NCI-H1105 (cell line): ENCODE measurements at regions not wholly inside any gene's neighbourhood (a gene's known extent, or its start where the extent isn't known, plus 50 kb on each side); places are given as distances from the start of the nearest gene placed in this dataset.
"Not testable (repeated sequence)": the region's sequence is repeated elsewhere in the genome, so short reads cannot be mapped to it uniquely, and the experiment has no call there.

Experiments
- DNase-seq: peaks from one replicate; lab custom pipeline; 2025; lab: John Stamatoyannopoulos, UW

DNA sequence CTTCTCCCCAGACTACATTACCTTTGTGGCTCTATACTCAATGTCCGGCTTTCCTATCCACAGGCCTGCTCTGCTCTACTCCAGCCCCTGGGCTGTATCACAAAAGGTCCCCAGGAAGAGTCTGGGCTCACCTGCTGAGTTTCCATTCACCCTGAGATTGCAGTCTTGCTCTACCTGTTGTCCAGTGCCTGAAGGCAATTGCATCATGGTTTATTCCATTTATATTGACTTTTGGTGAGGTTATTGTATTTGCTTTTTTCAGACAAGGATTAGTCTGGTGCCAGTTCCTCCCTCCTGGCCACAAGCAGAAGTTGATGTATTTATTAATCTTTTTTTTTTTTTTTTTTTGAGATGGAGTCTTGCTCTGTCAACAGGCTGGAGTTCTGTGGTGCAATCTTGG lies 273.1 kb downstream of the XPNPEP1 start:
- DNase-seq = no peak

GRCh38 chr10:109647627-109648026 lies 275.7 kb downstream of the XPNPEP1 start:
- no peak for DNase-seq

DNA sequence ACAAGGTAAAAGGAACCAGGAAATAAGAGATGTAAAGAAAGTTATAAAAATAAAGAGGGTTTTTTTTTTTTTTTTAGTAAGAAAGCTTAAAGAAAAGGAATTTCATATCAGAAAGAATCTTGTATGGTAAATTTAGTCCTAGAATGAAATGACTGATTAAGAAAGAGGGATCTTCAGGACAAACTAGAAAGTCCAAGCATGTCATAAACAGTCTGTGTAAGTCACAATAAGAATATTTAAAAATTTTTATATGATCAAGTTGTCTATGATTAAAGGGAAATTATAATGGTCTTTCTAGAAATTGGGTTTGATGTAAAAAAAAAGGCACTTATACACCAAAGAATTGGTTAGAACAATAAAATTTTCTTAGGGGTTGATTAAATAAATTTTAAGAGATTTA lies 289.5 kb downstream of the XPNPEP1 start:
- DNase-seq = no peak

DNA sequence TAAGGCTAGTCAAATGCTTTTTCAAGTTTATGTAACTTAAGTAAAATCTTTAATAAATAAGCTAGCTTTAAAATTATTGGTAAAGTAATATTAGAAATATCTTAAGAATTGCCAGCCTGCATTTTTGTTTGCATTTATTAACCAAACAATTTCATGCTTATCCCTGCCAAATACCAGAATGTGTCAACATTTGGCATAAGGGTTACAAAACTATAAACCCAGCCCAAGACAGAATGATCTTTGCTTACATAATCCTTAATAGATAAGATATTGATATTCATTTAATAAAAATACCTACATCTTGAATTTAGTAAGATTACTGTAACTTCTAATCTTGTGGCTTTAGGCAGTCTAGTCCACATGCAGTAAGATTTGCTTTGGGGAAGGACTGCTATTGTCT lies 290.3 kb downstream of the XPNPEP1 start:
- DNase-seq = not testable (repeated sequence)

DNA sequence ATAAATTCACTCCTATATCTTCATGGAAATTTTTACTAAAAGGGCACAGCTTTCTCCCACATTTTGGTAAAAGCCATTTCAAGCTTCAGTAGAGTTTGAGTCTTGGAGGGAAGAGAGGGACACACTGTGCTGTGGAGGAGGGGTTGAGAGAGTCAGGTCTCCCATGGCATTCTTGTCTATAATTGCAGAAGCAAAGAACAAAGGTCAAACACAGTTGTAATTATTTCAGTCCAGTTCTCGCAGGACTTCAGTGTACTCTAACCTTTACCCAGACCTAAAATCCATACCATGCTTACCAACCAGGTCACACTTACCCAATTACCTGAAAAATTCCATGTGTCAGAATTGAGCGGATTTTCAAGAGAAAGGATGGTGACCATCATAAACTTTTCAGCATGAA lies 298.4 kb downstream of the XPNPEP1 start:
- no peak for DNase-seq

GRCh38 chr10:109622566-109622965 lies 300.7 kb downstream of the XPNPEP1 start:
- DNase-seq = no peak

- DNase-seq = no peak
These were observed 302.9 kb downstream of the XPNPEP1 start for GRCh38 chr10:109620396-109620795.

GRCh38 chr10:109619914-109620313 lies 303.4 kb downstream of the XPNPEP1 start:
- no peak for DNase-seq

DNA sequence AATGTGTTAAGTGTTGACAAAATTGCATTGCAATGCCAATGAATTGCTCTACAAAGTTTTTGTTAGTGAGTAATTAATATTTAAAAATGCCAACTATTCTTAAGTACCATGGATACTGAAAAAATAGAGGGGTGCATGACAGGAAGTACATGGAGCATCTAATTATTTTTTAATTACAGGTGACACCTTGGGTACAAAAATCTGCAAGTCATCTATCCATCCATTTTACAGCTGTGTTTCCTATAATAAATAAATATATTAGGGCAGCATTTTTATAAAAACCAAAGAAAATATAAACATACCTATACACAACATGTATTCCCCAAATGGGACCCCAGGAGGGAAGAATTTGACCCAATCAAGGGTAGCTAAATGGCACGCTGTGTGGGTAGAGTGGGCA lies 304.6 kb downstream of the XPNPEP1 start:
- no peak for DNase-seq

DNA sequence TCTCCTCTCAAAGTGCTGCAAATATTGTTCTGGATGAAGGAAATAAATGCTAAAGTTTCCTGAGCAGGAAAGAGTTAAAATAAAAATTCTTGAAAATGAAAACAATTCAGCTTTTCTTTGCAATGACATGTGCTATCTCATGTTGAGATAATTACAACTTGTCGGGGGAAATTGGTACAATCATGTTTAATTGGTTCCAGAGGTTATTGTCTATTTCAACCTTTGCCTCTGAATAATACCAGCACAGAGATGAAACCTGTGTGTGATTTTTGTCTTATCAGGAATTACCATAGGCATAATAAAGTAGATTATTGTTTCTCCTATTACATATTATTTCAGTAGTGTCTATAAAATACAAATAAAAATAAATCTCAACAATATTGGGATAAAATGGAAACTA lies 305.0 kb downstream of the XPNPEP1 start:
- DNase-seq = no peak

GRCh38 chr10:109616359-109616980 lies 306.8 kb downstream of the XPNPEP1 start:
- DNase-seq = no peak

GRCh38 chr10:109595356-109595755 lies 328.0 kb downstream of the XPNPEP1 start:
- DNase-seq = not testable (repeated sequence)

DNA sequence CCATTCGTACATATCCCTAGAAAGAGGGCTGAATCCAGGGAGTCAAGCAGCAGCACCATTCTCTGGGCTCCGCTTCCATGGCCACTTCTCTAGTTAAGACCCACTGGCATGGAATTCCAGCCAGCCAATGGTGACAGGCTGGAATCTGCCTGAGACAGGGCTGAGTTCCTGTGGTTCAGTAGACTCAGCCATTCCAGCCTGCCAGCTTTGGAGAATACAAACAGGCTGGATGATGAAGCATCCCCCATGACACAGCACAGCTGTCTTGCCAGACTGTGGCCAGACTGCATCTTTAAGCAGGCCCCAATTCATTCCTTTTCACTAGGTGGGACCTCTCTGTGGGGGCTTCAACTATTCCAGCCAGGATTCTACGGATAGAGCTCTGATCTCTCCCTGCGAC lies 329.6 kb downstream of the XPNPEP1 start:
- DNase-seq = no peak

- no peak for DNase-seq
These were observed 330.9 kb downstream of the XPNPEP1 start for GRCh38 chr10:109592391-109592790.

GRCh38 chr10:109591601-109592000 lies 331.7 kb downstream of the XPNPEP1 start:
- DNase-seq = no peak

DNA sequence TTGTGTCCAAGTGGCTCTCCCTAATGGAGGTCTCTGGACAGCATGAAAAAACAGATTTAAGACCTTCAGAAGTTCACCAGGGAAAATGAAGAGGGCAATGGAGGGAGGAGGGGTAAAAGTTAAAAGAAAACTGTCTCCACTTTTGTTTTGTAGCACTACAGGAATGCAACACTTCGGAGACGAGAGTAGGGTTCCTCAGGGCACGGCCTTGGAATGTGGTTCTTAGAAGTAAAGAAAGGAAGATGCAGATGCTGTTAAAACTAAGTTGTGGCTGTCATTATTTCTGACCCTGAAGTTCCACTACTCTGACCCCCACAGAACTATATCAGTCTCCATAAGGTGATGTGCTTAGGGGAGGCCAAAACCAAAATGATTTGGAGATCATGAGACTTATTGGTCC lies 335.1 kb downstream of the XPNPEP1 start:
- DNase-seq = no peak

- peak; percentile 87 for DNase-seq
These were observed 335.9 kb downstream of the XPNPEP1 start for GRCh38 chr10:109587366-109587765.

- DNase-seq = no peak
These were observed 366.9 kb downstream of the XPNPEP1 start for GRCh38 chr10:109556399-109556798.

GRCh38 chr10:109542050-109542603 lies 381.2 kb downstream of the XPNPEP1 start:
- DNase-seq = not testable (repeated sequence)

GRCh38 chr10:109534193-109534592 lies 389.1 kb downstream of the XPNPEP1 start:
- no peak for DNase-seq

DNA sequence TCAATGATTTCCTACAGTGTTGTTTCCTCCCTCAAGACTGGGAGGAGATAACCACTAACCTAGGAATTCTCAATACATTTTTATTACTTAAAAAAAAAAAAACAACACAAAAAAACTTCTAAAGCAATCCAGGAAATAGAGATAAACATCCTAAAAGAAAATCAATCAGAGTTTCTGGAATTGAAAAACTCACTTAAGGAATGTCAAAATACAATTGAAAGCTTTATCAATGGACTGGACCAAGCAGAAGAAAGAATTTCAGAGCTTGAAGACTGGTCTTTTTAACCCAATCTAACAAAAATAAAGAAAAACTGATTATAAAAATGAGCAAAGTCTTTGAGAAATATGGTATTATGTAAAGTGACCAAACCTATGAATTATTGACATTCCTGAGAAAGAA lies 394.1 kb downstream of the XPNPEP1 start:
- DNase-seq = no peak

DNA sequence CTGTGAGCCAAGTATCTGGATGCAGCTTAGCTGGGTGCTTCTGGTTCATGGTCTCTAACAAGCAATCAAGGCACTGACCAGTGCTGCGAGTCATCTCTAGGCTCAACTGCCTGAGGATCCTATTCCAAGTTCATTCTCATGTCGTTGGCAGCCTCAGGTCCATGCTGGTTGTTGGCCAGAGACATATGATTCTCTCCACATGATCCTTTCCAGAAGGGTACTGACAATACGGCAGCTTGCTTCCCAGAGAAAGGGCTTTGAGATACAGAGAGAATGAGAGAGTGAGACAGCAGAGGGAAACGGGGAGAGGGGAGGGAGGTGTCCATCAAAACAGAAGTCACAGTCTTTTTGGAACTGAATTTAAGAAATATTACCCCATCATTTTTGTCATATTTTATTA lies 405.6 kb downstream of the XPNPEP1 start:
- DNase-seq = no peak

- DNase-seq = no peak
These were observed 418.9 kb downstream of the XPNPEP1 start for GRCh38 chr10:109504401-109504800.

DNA sequence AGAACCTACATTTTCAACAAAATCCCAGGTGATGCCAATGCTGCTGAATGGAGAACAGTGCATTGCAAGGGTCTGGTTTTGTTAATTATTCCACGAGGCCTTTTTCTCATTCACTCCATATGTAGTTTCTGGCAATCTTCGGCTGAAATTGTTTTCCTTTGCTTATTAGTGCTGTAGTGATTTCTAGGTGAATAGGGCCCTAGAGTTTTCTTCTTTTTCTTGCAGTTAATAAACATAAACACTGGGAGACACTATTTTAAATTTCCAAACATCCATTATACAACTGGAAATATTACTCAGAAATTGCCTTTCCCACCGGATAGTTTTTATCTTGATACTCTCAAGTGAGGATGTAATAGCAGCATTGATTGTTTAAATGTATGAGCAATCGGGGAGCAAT lies 435.6 kb downstream of the XPNPEP1 start:
- no peak for DNase-seq
